Ovary (tissue), 7 donors: ENCODE measurements at regions not wholly inside any gene's neighbourhood (a gene's known extent, or its start where the extent isn't known, plus 50 kb on each side); places are given as distances from the start of the nearest gene placed in this dataset.
A peak's percentile ranks its signal among the peaks of the same experiment; 100 is the strongest.

Experiments used
- DNase-seq, 5 donors: peaks; one replicate each; pipeline ENCODE4 v3.0.0-alpha.2; 2019 to 2020
- H3K27ac ChIP-seq, 2 donors: fragments of 200-600 bp; one replicate each; pipeline versions ENCODE4 v1.5.1 to v1.8.0; 2019 to 2022
- H3K27me3 ChIP-seq: fragments of 200-600 bp; one replicate; pipeline ENCODE4 v1.8.0; 2022
- H3K36me3 ChIP-seq: fragments of 200-600 bp; sonication (generic); one replicate; pipeline ENCODE4 v1.5.1; 2019
- H3K4me1 ChIP-seq: one replicate; pipeline ENCODE4 v1.8.1; 2013; ENCODE audit warnings: mild to moderate bottlenecking, moderate library complexity; ENCODE audit not compliant: insufficient read depth
- H3K4me3 ChIP-seq: fragments of 200-600 bp; sonication (generic); one replicate; pipeline ENCODE4 v1.5.1; 2017
- H3K9me3 ChIP-seq, 2 donors: fragments of 200-600 bp in 1 of 2; sonication (generic) in 1 of 2; one replicate each; pipeline versions ENCODE4 v1.5.1 to v1.8.1; 2013 to 2019; ENCODE audit warnings: mild to moderate bottlenecking in 1 of 2, moderate library complexity in 1 of 2
- CTCF ChIP-seq, 3 donors: fragments of 450-650 bp in 2 of 3; fragments of 200-600 bp in 1 of 3; IDR thresholded peaks; one replicate each; pipeline versions ENCODE4 v1.5.1 to v1.8.0; 2016 to 2022; ENCODE audit warnings: antibody characterized with exemption in 3 of 3, mild to moderate bottlenecking in 1 of 3
- EP300 ChIP-seq: sonication (generic); formaldehyde crosslinking; IDR thresholded peaks from one replicate; pipeline ENCODE4 v1.6.1; 2017; ENCODE audit warnings: antibody characterized with exemption
- POLR2A ChIP-seq: fragments of 450-650 bp; IDR thresholded peaks from one replicate; pipeline ENCODE4 v1.6.1; 2017; ENCODE audit warnings: antibody characterized with exemption, mild to moderate bottlenecking, moderate library complexity
- WGBS, 3 donors: extraction: QIAGEN DNeasy Blood & Tissue Kit in 1 of 3; methylation state at CpG; one replicate each; pipeline versions ENCODE4 v1.1.5 to v1.1.7; 2013 to 2017; 5-methylcytosine and 5-hydroxymethylcytosine counted together
- intact Hi-C, 4 donors: fragments of 100-400 bp; cut with DNase I; formaldehyde crosslinking; loops; one replicate each; pipeline versions ENCODE4 v1.11.0 to v1.15.1; 2022 to 2023
- donor health status: DM: no; HTN: no; CAD: no; lungs with moderate emphysema.
- donor health status: DM: no; HTN: no; CAD: no.
- donor health status: Bipolar disorder and iron deficiency.
- donor health status: DM: no; HTN: no; CAD: no.
- donor health status: DM: yes; HTN: yes; CAD: no.

- no peaks in the 10 kb centered on the region for H3K36me3 ChIP-seq
- no peak overlapping the region for H3K27ac ChIP-seq
- no peaks in the 10 kb centered on the region for H3K4me1 ChIP-seq
- WGBS, 3 donors = 89 to 94% (median 91%) methylated on average over 2 of the region's 2 CpGs
- no peak for DNase-seq
- intact Hi-C loops = no loop called here
- H3K4me3 ChIP-seq = no peak overlapping the region
- TF ChIP-seq POLR2A (no peak), EP300 (no peak), CTCF (IDR thresholded peaks at IDR 0.05) (no peak)
- no peaks in the 10 kb centered on the region for H3K27me3 ChIP-seq
- no peaks in the 10 kb centered on the region for H3K9me3 ChIP-seq
These were observed 57.3 kb upstream of the ROCK1 start for GRCh38 chr18:21168880-21169279.

- Histone ChIP-seq H3K9me3 (no peaks in the 10 kb centered on the region), H3K27ac (no peak overlapping the region), H3K4me1 (peaks cover 2% of the 10 kb centered on the region), H3K27me3 (no peaks in the 10 kb centered on the region), H3K36me3 (no peaks in the 10 kb centered on the region), H3K4me3 (no peak overlapping the region)
- 89 to 92% (median 91%) methylated on average over 6 of the region's 6 CpGs for WGBS, 3 donors
- TF ChIP-seq CTCF (IDR thresholded peaks at IDR 0.05) (no peak), POLR2A (no peak), EP300 (no peak)
- intact Hi-C loops = no loop called here
- no peak for DNase-seq
These were observed 64.2 kb upstream of the GREB1L start for GRCh38 chr18:21177822-21178221.

GRCh38 chr18:21179590-21180220 is 62.3 kb upstream of the GREB1L start:
- intact Hi-C loops = no loop called here
- H3K4me3 ChIP-seq = no peak overlapping the region
- DNase-seq = peak in 4 of 5 donors; percentile 28 to 68 (median 46)

GRCh38 chr18:21180588-21180987 is 61.4 kb upstream of the GREB1L start:
- Histone ChIP-seq H3K9me3 (no peaks in the 10 kb centered on the region), H3K36me3 (no peaks in the 10 kb centered on the region), H3K4me1 (peaks cover 2% of the 10 kb centered on the region), H3K27me3 (no peaks in the 10 kb centered on the region), H3K4me3 (no peak overlapping the region), H3K27ac (no peak overlapping the region)
- TF ChIP-seq CTCF (IDR thresholded peaks at IDR 0.05) (no peak), POLR2A (no peak), EP300 (no peak)
- intact Hi-C loops = no loop called here
- 73 to 76% (median 75%) methylated on average over 7 of the region's 7 CpGs for WGBS, 3 donors
- no peak for DNase-seq

More at GRCh38 chr18:21179590-21180220, 62.3 kb upstream of the GREB1L start:
- Histone ChIP-seq H3K4me1 (peaks cover 2% of the 10 kb centered on the region), H3K36me3 (no peaks in the 10 kb centered on the region), H3K27ac (no peak overlapping the region), H3K27me3 (no peaks in the 10 kb centered on the region), H3K9me3 (no peaks in the 10 kb centered on the region)
- WGBS, 3 donors = 12 to 24% (median 18%) methylated on average over 7 of the region's 7 CpGs
- TF ChIP-seq CTCF (IDR thresholded peaks at IDR 0.05) (peak; percentile 38 to 67 (median 65)), POLR2A (no peak)
